Endothelial cell of hepatic sinusoid (primary cell): ENCODE measurements at regions not wholly inside any gene's neighbourhood (a gene's known extent, or its start where the extent isn't known, plus 50 kb on each side); places are given as distances from the start of the nearest gene placed in this dataset.

Experiments used
- in situ Hi-C: cut with HindIII; loops from 2 replicates; pipeline ENCODE4 v1.10.0; 2017; ENCODE audit warnings: low sequenced_read_pairs

DNA sequence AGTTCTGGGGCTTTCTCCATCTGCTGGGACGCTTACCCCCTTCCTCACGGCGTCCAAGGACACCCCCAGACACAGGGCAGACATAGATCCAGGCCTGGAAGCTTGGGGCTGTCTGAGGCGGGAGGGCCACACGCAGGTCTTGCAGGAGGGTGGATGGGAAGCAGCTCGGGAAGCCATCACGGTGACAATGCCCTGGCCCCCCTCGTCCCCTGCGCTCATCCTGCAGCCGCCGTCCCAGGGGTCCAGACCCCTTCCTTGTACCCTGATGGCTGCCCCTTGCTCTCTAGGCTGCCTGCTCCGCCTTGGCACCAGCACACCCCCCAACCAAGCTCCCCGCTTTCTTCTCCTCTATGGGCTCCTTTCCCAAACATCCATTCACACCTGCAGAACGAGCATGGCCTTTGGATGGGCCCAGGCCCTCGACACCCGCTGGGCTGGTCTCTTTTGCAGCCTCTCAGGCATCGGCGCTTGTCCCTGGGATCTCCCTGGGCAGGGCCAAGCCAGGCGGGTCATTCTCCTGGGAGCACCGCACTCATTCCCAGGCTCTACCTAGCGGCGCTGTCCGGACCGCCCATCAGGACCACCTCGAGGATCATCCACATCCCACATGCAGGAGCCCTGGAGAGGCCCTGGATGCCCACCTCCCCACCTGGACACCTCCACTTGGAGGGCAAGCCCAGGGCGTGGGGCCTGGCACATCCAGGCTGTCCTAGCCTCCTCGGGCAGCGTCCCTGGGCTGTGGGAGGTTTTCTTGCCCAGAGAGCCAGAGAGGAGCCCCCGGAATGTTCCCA lies 274.9 kb downstream of the NDUFA10 start:
- in situ Hi-C loops = no loop called here

DNA sequence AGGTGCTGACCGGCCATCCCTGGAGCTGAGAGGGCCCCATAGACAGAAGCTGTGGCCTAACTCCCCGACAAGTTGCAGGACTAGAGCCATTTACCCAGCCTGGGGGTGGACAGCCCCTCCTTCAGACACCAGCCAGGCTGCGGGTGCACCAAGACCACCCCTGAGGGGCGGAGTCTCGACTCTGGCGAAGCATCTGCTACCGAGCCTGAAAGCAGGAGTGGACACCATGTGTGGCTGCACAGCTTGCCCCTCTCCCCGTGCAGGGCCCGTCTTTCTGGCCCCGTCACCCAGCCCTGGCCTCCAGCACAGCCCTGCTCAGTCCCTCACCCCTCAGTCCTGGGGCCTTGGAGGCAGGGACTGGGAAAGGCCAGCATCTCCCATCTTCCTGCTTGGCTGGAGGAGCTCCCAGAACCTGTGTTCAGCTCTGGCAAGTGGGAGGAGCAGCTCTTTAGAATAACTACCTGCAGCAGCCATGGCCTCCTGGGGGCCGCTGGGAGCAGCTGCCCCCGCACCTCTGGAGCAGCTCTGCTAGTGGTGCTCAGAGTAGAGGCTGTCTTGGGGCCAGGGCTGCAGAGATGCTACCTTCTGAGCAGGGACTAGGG lies 275.8 kb downstream of the NDUFA10 start:
- in situ Hi-C loops = no loop called here

DNA sequence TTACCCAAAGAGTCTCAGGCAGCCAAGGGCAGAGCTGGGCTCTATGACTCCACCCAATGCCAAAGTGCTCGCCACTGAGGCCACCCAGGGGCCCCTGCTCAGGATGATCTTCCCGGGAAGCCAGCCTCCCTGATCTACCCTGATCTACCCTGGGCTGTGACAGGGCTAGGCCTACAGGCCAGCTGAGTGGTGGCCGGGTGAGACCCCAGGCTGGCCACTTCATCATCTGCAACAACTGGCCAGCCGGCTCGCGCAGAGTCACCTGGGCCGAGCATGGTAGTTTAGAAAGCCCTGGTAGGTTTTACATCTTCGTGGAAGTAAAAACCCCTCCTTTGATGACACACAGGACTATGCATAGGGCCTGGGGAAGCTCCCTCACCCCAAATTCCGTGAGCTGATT lies 276.3 kb downstream of the NDUFA10 start:
- in situ Hi-C loops = no loop called here

DNA sequence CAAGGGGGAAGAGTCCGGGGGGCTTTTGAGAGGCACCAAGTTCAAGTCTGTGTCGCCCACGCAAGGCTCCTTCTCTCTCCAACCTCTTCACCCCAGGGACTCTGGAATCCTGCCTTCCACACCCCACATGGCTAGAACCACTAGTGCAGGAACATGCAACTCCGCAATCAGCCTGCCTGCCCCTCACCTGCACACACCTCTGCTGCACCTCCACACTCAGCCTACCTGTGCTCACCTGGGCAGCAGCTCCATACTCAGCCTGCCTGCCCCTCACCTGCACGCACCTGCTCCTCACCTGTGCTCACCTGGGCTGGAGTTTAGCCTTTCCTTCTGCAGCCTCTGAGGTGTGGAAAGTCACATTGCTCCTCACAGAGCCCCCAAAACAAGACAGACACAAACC lies 277.4 kb downstream of the NDUFA10 start:
- in situ Hi-C loops = no loop called here

DNA sequence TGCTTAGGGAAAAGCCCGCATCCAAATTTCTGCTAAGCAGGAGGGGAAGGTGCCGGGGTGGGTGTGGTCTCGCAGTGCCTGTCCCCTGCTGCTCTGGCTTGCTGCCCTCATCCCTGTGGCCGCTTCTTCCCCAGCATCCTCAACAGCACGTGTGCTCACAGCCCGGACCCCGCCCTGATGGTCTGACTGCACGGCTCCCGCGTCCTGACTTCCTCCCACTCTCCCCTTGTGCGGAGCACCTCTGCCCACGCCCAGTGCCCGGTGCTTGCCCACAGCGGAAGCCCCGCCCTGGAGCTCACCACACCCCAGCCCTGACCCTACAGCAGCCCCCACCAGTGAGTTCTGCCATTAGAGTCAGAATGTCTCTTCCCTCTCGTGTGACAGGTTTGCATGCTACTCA lies 277.9 kb downstream of the NDUFA10 start:
- in situ Hi-C loops = no loop called here

DNA sequence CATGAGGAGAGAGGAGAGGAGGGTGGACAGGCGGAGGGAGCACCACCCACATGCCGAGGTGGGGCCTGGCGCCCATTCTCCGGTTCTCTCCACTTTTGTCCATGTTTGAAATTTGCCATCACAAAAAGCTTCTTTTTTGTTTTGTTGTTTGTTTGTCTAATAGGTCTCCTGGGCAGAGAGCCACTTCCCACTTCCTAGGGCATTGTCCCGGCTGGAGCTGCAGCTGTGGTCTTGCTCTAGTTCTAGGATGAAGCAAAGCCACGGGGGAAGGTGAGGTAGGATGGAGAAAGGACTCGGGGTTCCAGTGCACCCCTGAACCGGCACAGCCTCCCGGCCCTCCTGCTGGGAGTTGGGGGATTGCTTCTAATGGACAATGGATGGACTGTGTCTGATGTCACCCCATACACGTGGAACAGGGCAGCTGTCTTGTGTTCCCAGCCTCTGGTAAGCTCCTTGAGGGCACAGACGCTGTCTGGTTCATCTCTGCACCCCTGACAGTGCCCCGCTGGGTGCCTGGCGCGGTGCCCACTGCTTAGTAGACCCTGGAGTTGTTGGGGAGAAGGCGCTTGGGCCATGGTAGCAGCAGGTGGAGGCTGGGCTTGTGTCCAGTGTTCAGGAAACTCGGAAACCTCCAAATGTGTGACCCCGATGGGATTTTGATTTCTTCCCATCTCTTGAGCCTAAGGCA lies 278.4 kb downstream of the NDUFA10 start:
- in situ Hi-C loops = no loop called here

DNA sequence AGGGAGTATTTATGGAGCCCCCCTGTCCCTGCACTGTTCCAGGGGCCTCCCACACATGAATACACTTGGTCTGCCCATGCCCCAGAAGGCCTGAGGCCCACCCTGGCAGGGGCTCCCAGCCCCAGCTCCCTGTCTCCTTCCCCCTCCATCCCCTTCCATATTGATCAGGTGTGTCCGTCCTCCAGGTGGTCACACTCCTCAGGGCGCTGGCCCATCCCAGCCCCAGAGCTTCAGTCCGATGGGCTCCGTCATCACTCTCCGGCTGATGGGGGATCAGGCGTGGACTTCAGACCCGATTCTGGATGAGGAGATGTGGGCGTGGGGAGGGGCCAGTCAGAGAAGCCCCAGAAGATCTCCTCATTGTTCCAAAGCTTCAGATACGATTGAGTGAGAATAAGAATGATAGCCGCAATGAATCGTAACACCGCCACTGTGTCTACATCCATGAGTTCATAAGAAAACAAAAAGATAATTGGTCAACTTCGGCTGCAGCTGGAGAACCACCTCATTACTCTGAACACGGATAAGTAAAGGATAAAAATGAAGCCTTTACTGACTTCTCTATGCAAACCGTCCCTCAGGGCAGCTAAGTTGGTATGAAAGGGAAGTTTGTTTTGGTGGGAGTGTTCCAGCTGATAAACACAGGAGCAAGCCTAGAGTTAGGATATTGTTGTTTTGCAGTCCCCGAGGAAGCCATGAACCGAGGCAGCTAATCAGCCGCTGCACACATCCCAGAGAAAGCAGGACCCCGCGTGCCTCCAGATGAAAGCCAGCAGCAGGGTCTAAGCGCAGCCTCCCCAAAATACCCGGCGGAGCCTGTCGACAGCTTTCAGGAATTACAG lies 279.5 kb downstream of the NDUFA10 start:
- in situ Hi-C loops = no loop called here

DNA sequence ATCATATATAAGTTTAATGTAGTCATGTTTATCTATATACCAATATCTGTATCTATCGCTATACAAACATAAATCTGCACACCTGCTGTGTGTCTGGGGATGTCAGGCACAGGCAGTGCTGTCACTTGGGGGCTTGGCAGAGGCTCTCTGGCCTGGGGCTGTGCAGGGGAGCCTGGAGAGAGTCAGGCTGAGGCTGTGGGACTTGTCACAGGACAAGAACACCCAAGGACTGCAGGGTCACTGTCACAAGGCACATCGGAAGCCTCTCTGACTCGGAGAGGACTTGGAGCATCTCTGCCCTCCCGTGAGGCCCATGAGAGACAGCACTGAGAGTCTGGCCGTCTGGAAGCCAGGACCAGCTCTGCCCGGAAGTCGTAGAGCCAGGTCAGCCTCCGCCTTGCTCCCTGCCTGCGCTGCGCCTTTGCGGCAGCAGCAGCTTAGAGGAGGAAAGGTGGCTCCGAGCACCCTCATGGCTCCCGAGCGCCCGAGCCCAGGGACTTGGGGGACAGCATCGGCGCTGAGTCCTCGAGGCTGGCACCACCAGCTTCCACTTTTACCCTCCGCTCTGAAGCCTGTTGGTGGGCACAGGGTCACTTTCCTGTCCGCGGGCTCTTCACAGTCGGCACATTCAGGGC lies 280.3 kb downstream of the NDUFA10 start:
- in situ Hi-C loops = no loop called here

DNA sequence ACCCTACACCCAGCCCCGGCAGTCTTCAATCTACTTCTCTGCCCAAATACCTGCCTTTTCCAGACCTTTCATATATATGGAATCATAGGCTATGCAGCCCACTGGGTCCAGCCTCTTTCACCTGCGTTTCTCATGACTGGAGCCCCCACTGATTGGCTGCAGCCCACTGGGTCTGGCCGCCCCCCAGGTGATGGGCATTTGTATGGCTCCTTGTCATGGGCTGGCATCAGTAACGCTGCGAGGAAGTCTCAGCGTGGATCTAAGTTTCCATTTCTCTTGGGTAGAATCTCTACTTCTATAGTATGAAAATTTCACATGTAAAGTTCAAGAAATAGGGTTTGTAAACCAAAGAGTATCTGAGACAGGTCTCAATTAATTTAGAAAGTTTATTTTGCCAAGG lies 281.9 kb downstream of the NDUFA10 start:
- in situ Hi-C loops = no loop called here

DNA sequence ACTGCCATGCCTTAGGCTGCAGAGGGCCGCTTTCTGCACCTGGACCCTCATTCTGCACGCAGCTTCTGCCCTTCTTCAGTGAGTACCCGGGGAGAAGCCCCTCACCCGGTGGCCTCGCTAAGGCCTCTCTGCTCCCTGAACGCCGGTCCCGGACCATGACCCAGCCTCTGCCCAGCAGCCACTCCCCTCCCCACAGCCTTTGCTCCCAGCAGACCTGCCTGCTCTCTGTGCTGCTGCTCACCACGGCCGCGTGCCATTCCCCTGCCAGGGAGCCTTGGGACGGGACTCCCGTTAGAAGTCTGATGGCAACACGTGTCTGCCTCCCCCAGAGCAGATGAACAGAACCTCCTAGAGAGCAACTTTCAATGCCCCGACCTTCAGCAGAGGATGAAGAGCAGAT lies 282.8 kb downstream of the NDUFA10 start:
- in situ Hi-C loops = no loop called here

DNA sequence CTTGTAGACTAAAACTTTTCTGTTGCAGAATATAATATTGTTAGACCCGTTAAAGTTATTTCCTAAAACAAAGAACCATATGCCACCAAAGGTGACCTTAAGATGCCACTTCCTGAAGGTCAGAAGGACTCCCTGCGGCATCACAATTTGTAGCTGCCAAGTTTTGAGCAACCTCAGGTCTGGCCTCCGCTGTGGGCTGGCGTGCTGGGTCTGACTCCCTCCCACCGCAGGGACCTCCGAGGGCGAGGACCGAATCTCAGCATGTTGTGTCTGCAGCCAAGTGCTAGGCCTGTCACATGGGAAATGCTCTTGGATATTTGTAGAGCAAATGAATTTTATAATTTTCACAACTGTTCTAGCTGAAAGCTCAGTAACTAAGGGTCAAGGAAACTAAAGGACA lies 285.9 kb downstream of the NDUFA10 start:
- in situ Hi-C loops = no loop called here

DNA sequence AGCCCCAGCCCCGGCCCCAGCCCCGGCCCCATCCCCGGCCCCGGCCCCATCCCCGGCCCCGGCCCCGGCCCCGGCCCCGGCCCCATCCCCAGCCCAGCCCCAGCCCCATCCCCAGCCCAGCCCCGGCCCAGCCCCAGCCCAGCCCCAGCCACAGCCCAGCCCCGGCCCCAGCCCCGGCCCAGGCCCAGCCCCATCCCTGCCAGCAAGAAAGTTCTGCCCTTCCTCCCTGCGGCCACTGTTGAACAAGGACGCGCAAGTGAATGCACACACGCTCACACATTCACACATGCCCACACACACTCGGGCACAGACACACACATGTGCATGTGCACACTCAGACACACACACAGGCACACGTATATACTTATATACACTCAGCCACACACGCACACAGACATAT lies 287.0 kb downstream of the NDUFA10 start:
- in situ Hi-C loops = no loop called here

DNA sequence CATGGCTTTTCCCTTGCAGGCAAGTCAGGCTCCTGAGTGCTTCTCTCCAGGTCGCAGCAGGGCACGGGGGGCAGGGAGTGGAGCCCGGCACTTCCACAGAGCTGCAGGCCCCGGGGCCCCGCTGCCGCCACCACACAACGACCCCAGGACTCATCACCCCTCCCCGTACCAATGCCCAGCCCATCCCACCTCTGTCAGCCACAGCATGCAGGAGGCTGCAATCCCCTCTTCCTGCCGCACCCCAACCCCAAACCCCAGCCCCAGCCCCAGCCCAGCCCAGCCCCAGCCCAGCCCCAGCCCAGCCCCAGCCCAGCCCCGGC lies 288.0 kb downstream of the NDUFA10 start:
- in situ Hi-C loops = no loop called here

DNA sequence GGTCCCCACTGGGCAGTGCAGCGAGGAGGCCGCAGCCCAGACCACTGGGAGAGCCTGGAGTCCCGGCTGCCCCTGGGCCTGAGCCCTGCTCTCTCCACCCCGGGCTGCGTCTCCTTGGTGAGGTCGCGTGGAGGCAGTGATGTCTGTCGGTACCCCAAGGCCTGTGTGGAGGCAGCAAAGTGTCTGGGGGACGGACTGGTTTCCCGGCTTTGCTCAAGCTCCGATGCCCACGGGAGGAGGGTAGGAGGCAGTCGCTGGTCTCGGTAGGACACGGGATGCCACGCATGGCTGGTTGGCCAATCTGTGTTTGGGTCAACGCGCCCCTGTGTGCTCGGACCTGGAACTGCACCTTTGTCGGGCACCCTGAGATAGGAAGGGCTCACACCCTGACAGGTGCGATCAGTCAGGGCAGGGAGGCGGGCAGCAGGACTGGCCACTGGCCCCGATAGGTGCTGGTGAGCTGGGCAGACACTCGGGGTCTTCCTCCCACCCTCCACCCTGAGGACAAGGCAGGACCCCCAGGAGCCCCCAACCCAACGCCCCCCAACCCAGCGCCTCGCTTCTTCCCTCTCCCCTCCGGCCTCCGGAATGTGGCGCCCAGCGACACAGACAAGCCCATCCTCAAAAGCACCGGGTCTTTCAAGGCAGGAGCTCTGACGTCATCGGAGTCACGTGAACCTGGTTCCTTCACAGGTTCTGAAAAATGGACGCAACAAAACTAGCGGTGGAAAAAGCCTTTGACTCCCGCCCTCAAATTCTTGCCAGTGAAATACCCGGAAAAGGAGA lies 288.6 kb downstream of the NDUFA10 start:
- in situ Hi-C loops = no loop called here

DNA sequence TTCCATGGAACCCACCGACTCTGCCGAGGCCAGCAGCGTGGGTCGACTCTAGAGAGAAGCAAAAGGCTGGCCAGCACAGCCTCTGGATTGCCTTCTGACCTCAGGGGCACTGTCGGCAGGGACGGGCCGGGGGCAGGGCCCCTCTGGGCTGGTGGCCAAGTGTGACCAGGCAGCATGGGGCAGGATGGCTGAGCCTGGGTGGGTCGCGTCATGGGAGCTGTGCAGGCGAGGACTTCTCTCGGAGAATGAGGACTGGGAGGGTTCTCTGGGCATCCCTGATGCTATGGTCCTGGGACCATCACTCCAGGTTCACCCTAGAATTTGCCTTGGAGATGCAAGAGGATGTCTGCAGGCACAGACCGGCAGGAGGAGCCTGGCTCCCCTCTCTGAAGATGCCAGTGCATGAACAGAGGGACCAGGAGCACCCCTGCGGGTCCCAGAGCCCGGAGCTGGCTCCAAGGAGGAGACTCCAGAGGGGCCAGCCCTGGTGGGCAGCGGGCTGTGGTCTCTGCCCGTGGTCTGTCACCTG lies 289.2 kb downstream of the NDUFA10 start:
- in situ Hi-C loops = no loop called here

DNA sequence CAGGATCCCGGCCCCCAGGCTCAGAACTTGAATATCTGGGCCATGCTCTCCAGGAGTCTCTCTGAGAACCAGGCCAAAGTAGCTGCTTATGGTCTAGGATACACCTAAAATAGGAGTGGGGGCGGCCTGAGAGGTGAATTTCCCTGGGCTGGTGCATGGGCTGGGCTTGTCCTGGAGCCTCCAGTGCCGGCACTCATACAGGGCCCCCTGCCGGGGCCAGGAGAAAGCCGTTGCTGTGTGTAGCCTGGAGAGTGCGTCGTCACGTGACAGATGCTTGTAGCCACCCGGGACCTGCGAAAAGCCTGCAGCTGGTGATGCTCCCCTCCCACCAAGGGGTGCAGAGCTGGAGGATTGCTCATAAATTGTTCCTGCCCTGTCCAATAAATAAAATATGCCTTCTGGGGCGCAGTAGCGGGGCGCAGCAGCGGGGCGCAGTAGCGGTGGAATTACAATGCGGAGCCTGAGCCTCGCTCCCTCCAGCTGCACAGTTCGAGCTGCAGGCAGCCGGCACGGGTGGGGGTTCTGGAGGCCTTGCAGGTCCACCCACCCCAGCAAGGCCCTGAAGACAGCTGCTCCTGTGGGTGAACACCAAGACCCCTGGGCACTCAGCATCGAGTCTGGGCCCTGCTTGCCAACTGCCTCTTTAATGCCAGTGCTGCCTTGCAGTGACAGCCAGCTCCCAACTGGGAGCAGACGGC lies 289.9 kb downstream of the NDUFA10 start:
- in situ Hi-C loops = no loop called here

DNA sequence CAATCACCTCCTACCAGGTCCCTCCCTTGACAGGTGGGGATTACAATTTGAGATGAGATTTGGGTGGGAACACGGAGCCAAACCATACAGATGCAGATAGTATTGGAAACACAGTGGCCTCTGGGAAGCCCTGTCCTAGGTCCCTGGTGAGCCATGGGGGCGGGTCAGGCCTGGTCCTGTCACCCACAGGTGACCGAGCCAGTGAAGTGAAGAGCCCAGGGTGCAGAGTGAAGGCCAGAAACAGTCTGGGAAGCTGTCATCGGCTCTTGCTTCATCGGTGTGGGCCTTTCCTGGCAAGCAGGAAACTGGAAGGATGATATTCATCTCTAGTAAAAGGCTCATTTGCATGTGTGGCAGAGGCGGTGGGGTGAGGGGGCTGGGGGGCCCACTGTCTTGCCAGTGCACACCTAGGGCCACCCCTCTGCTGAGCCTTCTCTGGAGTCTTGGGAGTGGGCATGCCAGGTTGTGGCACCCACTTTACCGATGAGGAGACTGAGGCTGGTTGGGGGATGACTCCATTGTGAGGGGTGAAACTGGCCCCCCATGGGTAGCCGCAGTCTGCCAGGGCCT lies 290.6 kb downstream of the NDUFA10 start:
- in situ Hi-C loops = no loop called here

DNA sequence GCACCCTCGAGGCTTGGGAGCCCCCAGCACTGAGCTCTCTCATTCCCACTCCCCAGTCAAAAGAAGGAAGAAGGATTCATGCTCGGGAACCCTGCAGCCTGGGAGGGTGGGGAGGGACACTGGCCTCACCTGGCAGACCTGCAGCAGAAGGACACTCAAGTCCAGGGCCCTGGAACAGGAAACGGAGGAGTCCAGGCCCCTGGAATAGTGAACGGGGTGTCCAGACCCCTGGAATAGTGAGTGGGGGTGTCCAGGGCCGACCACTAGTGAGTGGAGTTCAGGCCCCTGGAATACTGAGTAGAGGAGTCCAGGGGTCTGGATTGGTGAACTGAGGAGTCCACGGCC lies 292.5 kb downstream of the NDUFA10 start:
- in situ Hi-C loops = no loop called here

DNA sequence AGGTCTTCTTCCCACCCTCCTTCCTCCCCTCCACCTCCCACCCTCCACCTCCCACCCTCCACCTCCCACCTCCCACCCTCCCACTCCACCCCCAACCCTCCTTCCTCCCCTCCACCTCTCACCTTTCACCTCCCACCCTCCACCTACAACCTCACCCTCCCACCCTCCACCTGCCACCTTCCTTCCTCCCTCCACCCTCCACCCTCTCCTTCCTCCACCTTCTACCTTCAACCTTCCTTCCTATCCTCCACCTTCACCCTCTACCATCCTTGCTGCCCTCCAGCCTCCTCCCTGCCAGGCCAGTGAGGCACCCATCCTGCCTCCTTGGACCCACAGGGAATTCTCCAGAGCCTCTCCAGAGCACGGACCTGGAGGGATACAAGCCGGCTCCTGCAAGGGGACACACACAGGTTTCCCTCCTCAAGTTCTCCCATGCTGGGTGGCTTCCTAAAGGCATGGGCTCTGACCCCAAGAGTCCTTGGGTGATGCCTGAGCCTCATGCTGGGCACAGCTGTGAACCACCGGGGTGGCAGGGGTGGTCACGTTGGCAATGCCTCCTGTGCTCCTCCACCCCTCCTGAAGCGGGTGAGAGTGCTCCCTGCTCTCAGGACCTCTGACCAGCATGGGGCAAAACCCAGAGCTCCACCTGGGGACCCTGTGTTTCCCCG lies 293.0 kb downstream of the NDUFA10 start:
- in situ Hi-C loops = no loop called here
